Testis (tissue), 2 donors: ENCODE measurements at regions not wholly inside any gene's neighbourhood (a gene's known extent, or its start where the extent isn't known, plus 50 kb on each side); places are given as distances from the start of the nearest gene placed in this dataset.

Source experiments
- CTCF ChIP-seq, 3 experiments: fragments of 450-650 bp in 2 of 3; fragments of 200-600 bp in 1 of 3; sonication (generic) in 1 of 3; IDR thresholded peaks; one replicate each; pipeline ENCODE4 v1.5.1; 2016 to 2019; ENCODE audit warnings: antibody characterized with exemption in 3 of 3, mild to moderate bottlenecking in 2 of 3, moderate library complexity in 1 of 3
- POLR2A ChIP-seq: fragments of 450-650 bp; IDR thresholded peaks from one replicate; pipeline ENCODE4 v1.6.1; 2017; ENCODE audit warnings: antibody characterized with exemption, mild to moderate bottlenecking, moderate library complexity

- TF ChIP-seq CTCF (IDR thresholded peaks at IDR 0.05) = no peak
- no peak for TF ChIP-seq POLR2A
Measured at GRCh38 chr22:47400701-47401591, 638.5 kb downstream of the TBC1D22A start.
